Immature natural killer cell (primary cell): ENCODE measurements at regions not wholly inside any gene's neighbourhood (a gene's known extent, or its start where the extent isn't known, plus 50 kb on each side); places are given as distances from the start of the nearest gene placed in this dataset.
"Not testable (repeated sequence)": the region's sequence is repeated elsewhere in the genome, so short reads cannot be mapped to it uniquely, and the experiment has no call there.

Experiments
- DNase-seq, 3 donors: peaks; one replicate each; pipeline ENCODE4 v3.0.0; 2022; ENCODE audit warnings: mixed read lengths in 1 of 3
- H3K27ac Mint-ChIP-seq, 6 donors: one replicate each; pipeline ENCODE4 v1.8.0; 2020; ENCODE audit warnings: mixed read lengths in 6 of 6, mild to moderate bottlenecking in 5 of 6, inconsistent platforms in 4 of 6, moderate library complexity in 3 of 6
- H3K27me3 Mint-ChIP-seq, 3 donors: one replicate each; pipeline ENCODE4 v1.8.0; 2020 to 2021; ENCODE audit warnings: low read depth in 3 of 3, mild to moderate bottlenecking in 3 of 3, mixed read lengths in 3 of 3, moderate library complexity in 3 of 3, inconsistent platforms in 1 of 3
- H3K36me3 Mint-ChIP-seq, 3 donors: one replicate each; pipeline ENCODE4 v1.8.0; 2020; ENCODE audit warnings: mixed read lengths in 3 of 3, inconsistent platforms in 2 of 3, mild to moderate bottlenecking in 2 of 3
- H3K4me1 Mint-ChIP-seq, 2 donors: one replicate each; pipeline ENCODE4 v1.8.0; 2020; ENCODE audit warnings: inconsistent platforms in 2 of 2, mild to moderate bottlenecking in 2 of 2, mixed read lengths in 2 of 2, moderate library complexity in 1 of 2
- H3K4me3 Mint-ChIP-seq, 5 donors: one replicate each; pipeline ENCODE4 v1.8.0; 2020; ENCODE audit warnings: mild to moderate bottlenecking in 5 of 5, mixed read lengths in 5 of 5, inconsistent platforms in 3 of 5, moderate library complexity in 3 of 5
- H3K9me3 Mint-ChIP-seq, 6 donors: one replicate each; pipeline ENCODE4 v1.8.0; 2020; ENCODE audit warnings: mild to moderate bottlenecking in 6 of 6, mixed read lengths in 6 of 6, inconsistent platforms in 4 of 6, moderate library complexity in 3 of 6

DNA sequence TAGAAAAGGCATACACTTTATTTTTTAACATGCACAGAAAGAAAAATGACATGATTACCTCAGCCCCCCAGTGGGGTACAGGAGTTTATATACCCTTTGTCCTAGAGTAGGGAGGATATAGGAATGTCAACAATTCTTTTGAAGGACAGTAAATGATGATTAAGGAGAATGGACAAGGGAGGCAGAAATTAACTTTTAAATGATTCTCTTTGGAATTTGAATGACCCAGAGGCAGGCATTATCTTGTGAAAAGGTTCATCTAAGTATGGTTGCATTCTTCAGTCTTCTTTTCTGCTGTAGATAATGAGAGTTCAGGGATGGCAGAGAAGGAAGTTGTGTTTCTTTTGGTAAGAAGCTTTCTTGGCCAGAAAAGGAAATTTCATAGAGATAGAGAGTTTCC is 971.3 kb downstream of the CNTNAP5 start:
- no peak for DNase-seq
- Mint-ChIP-seq H3K27ac (no peak overlapping the region), H3K4me1 (no peaks in the 10 kb centered on the region), H3K27me3 (peaks cover 0 to 4% (median 0%) of the 10 kb centered on the region in 3 donors), H3K4me3 (no peak overlapping the region), H3K9me3 (peaks cover 7 to 39% (median 12%) of the 10 kb centered on the region in 6 donors), H3K36me3 (no peaks in the 10 kb centered on the region)

GRCh38 chr2:124999906-125000305 is 974.8 kb downstream of the CNTNAP5 start:
- H3K9me3 Mint-ChIP-seq = peaks cover 4 to 45% (median 13%) of the 10 kb centered on the region in 6 donors
- no peak overlapping the region for H3K27ac Mint-ChIP-seq
- no peak overlapping the region for H3K4me3 Mint-ChIP-seq
- H3K4me1 Mint-ChIP-seq = no peaks in the 10 kb centered on the region
- no peak for DNase-seq
- H3K36me3 Mint-ChIP-seq = no peaks in the 10 kb centered on the region
- H3K27me3 Mint-ChIP-seq = peaks cover 0 to 4% (median 2%) of the 10 kb centered on the region in 3 donors

DNA sequence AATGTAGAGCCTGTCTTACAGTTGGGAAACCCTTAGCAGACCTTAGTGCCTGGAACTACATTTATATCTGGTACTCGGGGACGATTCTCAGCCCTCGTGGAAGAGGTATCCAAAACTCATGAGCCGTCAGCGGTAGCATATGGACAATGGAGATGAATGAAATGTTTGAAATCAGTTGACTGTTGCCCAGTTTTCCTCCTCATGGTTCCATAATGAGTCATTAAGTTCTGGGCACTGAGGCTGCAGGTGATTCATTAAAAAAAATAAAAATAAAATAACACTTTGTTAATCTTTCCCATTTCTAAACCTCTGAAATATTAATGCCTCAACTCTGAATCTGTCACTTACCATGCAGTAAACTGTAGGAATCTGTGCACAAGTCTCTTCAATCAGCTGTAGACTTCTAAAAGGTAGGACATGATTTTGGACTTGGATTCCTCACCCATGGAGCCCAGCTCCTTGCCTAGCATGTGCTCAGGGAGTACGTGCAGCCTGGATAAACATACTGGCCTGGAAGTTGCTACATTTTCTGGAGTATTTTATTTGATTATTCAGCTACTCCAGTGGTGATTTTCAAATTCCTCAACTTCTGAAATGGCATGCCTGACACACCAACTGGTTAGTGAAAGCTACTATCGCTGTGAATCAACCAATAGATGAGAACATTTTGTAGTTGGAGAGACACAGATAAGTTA is 979.2 kb downstream of the CNTNAP5 start:
- peaks cover 0 to 32% (median 6%) of the 10 kb centered on the region in 6 donors for H3K9me3 Mint-ChIP-seq
- H3K27ac Mint-ChIP-seq = no peak overlapping the region
- H3K4me3 Mint-ChIP-seq = no peak overlapping the region
- no peak for DNase-seq
- H3K27me3 Mint-ChIP-seq = peaks cover 0 to 2% (median 0%) of the 10 kb centered on the region in 3 donors
- H3K36me3 Mint-ChIP-seq = no peaks in the 10 kb centered on the region
- no peaks in the 10 kb centered on the region for H3K4me1 Mint-ChIP-seq

GRCh38 chr2:125006676-125007075 is 981.6 kb downstream of the CNTNAP5 start:
- H3K4me3 Mint-ChIP-seq = no peak overlapping the region
- no peaks in the 10 kb centered on the region for H3K36me3 Mint-ChIP-seq
- peaks cover 5 to 31% (median 17%) of the 10 kb centered on the region in 6 donors for H3K9me3 Mint-ChIP-seq
- H3K27me3 Mint-ChIP-seq = peaks cover 1 to 3% (median 2%) of the 10 kb centered on the region in 3 donors
- DNase-seq = no peak
- no peaks in the 10 kb centered on the region for H3K4me1 Mint-ChIP-seq
- H3K27ac Mint-ChIP-seq = no peak overlapping the region

- DNase-seq, H3K27ac Mint-ChIP-seq, H3K27me3 Mint-ChIP-seq, H3K4me3 Mint-ChIP-seq, H3K36me3 Mint-ChIP-seq, H3K4me1 Mint-ChIP-seq: not testable (repeated sequence)
- H3K9me3 Mint-ChIP-seq = peaks cover 16 to 59% (median 43%) of the 10 kb centered on the region in 6 donors
Observed at GRCh38 chr2:125028721-125029120, 1003.6 kb downstream of the CNTNAP5 start.

DNA sequence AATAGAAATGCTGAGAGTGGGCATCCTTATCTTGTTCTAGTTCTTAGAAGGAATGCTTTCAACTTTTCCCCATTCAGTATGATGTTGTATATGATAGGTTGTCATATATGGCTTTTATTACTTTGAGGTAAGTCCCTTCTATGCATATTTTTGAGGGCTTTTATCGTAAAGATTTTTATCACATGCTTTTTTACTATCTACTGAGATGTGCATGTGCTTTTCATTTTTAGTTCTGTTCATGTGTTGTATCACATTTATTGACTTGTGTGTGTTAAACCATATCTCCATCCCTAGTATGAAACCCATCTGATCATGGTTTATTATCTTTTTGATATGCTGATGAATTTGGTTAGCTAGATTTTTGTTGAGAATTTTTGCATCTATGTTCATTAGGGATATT is 1008.8 kb downstream of the CNTNAP5 start:
- peaks cover 13 to 55% (median 35%) of the 10 kb centered on the region in 6 donors for H3K9me3 Mint-ChIP-seq
- no peaks in the 10 kb centered on the region for H3K4me1 Mint-ChIP-seq
- no peak for DNase-seq
- no peak overlapping the region for H3K27ac Mint-ChIP-seq
- no peak overlapping the region for H3K4me3 Mint-ChIP-seq
- no peaks in the 10 kb centered on the region for H3K36me3 Mint-ChIP-seq
- H3K27me3 Mint-ChIP-seq = peaks cover 0 to 2% (median 1%) of the 10 kb centered on the region in 3 donors

DNA sequence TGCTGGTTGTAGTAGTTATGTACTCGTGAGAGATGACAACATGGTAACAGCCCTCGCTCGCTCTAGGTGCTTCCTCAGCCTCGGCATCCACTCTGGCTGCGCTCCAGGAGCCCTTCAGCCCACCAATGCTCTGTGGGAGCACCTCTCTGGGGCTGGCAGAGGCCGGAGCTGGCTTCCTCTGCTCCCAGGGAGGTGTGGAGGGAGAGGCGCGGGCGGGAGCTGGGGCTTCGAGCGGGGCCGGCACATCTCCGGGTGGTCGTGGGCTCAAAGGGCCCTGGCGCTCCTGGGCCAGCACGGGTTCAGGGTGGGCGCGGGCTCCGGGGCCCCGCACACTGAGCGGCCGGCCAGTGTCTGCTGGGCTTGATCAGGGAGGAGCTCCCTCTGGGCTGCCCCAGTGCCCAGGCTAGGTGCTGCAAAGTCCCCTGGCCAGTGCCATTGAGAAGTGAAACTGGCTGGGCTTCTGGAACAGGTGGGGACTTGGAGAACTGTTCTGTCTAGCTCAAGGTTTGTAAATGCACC is 1012.1 kb downstream of the CNTNAP5 start:
- no peak for DNase-seq
- H3K9me3 Mint-ChIP-seq = peaks cover 5 to 61% (median 29%) of the 10 kb centered on the region in 6 donors
- H3K4me1 Mint-ChIP-seq = no peaks in the 10 kb centered on the region
- no peaks in the 10 kb centered on the region for H3K36me3 Mint-ChIP-seq
- H3K27ac Mint-ChIP-seq = no peak overlapping the region
- no peak overlapping the region for H3K4me3 Mint-ChIP-seq
- H3K27me3 Mint-ChIP-seq = peaks cover 1 to 3% (median 2%) of the 10 kb centered on the region in 3 donors

DNA sequence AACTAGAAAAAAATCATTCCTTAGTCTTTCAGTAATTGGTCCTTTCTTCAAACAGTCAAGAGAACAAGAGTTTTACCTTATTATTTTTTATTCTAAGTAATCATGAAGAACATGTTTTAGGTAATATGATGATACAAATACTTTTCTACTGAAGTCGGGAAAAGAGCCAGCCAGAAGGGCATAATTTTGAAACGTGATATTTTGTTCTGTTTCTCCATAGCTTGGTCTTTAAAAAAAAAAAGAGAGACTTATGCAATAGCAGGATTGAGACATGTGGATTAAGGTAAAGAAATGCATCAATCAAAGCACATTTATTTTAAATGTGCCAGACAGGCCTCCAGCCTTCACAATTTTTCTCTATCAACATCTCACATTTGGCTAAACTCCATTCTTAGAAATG is 1016.8 kb downstream of the CNTNAP5 start:
- Mint-ChIP-seq H3K36me3 (no peaks in the 10 kb centered on the region), H3K9me3 (peaks cover 4 to 33% (median 18%) of the 10 kb centered on the region in 6 donors), H3K4me1 (no peaks in the 10 kb centered on the region), H3K27me3 (peaks cover 0 to 3% (median 3%) of the 10 kb centered on the region in 3 donors), H3K27ac (no peak overlapping the region), H3K4me3 (no peak overlapping the region)
- no peak for DNase-seq

- no peak overlapping the region for H3K4me3 Mint-ChIP-seq
- peaks cover 4 to 32% (median 17%) of the 10 kb centered on the region in 6 donors for H3K9me3 Mint-ChIP-seq
- peaks cover 0 to 3% (median 3%) of the 10 kb centered on the region in 3 donors for H3K27me3 Mint-ChIP-seq
- no peak for DNase-seq
- H3K4me1 Mint-ChIP-seq = no peaks in the 10 kb centered on the region
- H3K27ac Mint-ChIP-seq = no peak overlapping the region
- H3K36me3 Mint-ChIP-seq = no peaks in the 10 kb centered on the region
Observed at GRCh38 chr2:125042727-125043126, 1017.6 kb downstream of the CNTNAP5 start.

GRCh38 chr2:125070726-125071505 is 1045.8 kb downstream of the CNTNAP5 start:
- H3K27me3 Mint-ChIP-seq = peaks cover 0 to 4% (median 2%) of the 10 kb centered on the region in 3 donors
- H3K4me3 Mint-ChIP-seq = no peak overlapping the region
- no peak for DNase-seq
- H3K36me3 Mint-ChIP-seq = no peaks in the 10 kb centered on the region
- peaks cover 2 to 28% (median 11%) of the 10 kb centered on the region in 6 donors for H3K9me3 Mint-ChIP-seq
- H3K4me1 Mint-ChIP-seq = no peaks in the 10 kb centered on the region
- H3K27ac Mint-ChIP-seq = no peak overlapping the region

GRCh38 chr2:125073440-125073839 is 1048.4 kb downstream of the CNTNAP5 start:
- no peaks in the 10 kb centered on the region for H3K4me1 Mint-ChIP-seq
- H3K4me3 Mint-ChIP-seq = no peak overlapping the region
- peaks cover 7 to 40% (median 21%) of the 10 kb centered on the region in 6 donors for H3K9me3 Mint-ChIP-seq
- no peak for DNase-seq
- H3K36me3 Mint-ChIP-seq = no peaks in the 10 kb centered on the region
- H3K27me3 Mint-ChIP-seq = peaks cover 0 to 4% (median 0%) of the 10 kb centered on the region in 3 donors
- H3K27ac Mint-ChIP-seq = no peak overlapping the region

DNA sequence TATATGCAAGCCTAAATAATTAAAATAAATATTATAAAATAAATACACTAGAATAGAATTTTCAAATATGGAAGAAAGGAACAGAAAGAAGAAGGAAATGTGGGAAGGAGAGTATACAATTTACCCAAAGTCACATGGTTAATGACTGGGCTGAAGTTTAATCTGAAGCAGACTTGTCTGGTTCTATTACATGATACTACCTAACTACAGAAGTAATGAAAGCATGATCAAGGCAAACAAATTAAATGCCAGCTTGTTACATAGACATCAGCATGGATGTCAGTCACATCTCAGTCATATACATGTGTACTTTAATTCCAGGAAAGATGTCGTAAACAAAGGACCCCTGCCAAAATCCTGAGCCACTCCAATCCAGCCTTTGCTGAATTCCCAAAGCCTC is 1060.8 kb downstream of the CNTNAP5 start:
- Mint-ChIP-seq H3K27me3 (peaks cover 0 to 4% (median 0%) of the 10 kb centered on the region in 3 donors), H3K36me3 (no peaks in the 10 kb centered on the region), H3K4me3 (no peak overlapping the region), H3K4me1 (no peaks in the 10 kb centered on the region), H3K9me3 (peaks cover 15 to 48% (median 31%) of the 10 kb centered on the region in 6 donors), H3K27ac (no peak overlapping the region)
- DNase-seq = no peak

GRCh38 chr2:125086313-125087184 is 1061.5 kb downstream of the CNTNAP5 start:
- H3K27me3 Mint-ChIP-seq = peaks cover 0 to 4% (median 0%) of the 10 kb centered on the region in 3 donors
- H3K36me3 Mint-ChIP-seq = no peaks in the 10 kb centered on the region
- H3K4me3 Mint-ChIP-seq = no peak overlapping the region
- H3K4me1 Mint-ChIP-seq = no peaks in the 10 kb centered on the region
- no peak for DNase-seq
- no peak overlapping the region for H3K27ac Mint-ChIP-seq
- peaks cover 15 to 54% (median 33%) of the 10 kb centered on the region in 6 donors for H3K9me3 Mint-ChIP-seq
